ENCODE measurements at regions not wholly inside any gene's neighbourhood (a gene's known extent, or its start where the extent isn't known, plus 50 kb on each side); places are given as distances from the start of the nearest gene placed in this dataset.
"Not testable (repeated sequence)": the region's sequence is repeated elsewhere in the genome, so short reads cannot be mapped to it uniquely, and the experiment has no call there.

DNA sequence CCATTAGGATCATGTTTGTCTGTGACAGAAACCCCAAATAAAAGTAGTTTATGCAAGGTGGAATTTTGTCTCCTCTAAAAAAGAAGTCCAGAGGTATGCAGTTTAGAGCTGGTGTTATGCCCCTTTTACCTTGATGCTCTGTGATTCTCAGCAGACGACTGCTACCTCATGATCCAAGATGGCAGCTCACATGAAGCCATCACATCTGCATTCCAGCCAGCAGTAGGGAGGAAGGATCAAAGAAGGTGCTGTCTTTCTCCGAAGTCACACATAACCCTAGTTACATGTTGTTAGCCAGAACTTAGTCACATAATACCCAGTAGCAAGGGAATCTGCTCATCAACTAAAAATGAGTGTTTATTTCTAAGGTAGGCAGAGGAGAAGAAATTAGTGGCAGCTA lies 135.7 kb upstream of the HS3ST2 start:
- DNase-seq (ENCODE audit: low spot score): no peak

DNA sequence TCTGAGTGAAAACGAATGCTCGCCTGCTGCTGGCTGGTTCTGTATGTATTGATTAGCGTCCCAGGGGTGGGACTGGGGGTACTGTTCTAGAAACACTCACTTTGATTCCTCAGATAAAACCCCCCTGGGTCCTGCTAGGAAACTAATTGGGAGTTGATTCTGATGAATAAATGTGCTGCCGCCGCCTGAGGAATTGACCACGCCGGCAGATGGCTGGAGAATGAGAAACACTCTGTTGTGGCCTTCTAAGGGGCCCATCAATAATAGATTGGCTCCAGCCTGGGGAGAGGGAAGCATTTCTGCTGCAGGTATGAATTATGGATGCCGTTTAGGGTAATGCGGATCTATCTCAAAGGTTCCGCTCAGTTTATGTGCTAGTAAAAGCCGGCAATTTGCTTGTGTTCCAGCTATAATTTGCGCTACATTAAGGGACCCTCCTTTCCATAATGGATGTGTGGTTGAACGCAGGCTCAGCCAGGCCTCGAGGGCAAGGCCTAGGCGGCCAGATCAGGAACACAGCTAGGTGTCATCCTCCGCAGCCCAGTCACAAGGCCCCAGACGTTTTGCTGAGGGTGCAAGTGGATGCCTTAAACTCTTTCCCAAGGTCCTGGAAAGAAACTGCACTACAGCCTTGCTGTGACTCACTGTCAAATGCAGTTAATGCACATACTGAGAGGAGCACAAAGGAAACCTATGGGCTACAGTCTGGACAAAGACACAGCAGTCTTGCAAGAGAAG lies 132.2 kb upstream of the HS3ST2 start:
- no peak for DNase-seq (ENCODE audit: low spot score)

DNA sequence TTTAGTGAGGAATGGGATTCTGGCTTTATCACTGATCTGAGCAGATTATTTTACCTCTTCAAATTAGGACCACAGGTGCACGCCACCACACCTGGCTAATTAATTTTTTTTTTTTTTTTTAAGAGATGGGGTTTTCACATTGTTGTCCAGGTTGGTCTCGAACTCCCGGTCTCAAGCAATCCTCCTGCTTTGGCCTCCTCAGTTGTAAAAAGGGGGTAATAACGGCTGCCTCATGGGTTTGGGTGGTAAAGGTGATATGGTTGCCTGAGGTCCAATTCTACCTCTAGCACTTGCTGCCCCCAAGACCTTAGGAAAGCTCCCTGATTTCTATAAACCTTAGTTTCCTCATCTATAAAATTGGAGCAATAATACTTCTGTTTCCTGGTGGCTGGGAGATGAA lies 130.7 kb upstream of the HS3ST2 start:
- DNase-seq (ENCODE audit: low spot score): no peak

DNA sequence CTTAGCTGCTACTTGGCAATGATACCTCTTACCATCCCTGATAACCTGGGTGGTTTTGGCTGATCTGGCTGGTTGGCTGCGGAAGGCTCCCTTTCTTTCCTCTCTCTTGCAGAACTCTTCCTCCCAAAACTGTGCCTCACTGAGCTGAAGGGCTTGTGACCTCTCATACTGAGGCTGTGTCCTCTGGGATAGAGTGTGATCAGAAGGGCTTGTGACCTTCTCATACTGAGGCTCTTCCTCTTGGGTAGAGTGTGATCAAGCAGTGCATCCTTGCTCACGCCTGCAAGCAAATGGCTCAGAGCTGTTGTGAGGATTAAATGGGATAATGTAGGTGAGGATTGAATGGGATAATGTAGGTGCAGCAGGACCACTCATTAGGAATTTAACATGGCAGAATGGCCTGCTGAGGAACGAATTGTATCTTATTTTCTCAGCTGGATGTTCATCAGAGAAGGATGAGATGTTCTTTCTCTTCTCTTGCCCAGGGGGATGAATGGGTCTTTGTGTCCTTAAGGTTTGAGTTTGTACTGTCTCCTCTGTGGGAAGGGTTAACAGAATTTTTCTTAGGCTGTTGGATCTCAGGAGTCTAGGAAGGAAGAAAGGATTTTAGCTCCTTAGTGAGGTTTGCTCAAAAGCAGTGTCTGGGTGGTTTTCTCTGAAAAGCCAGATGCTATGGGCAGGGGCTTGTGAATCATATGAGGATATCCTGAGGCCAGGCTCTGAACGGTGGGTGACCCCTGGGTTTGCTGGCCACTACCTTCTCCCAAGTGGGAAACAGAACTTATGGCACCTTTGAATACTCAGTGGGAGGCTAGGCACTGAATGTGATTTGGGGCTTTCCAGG lies 130.0 kb upstream of the HS3ST2 start:
- DNase-seq (ENCODE audit: low spot score): no peak

DNA sequence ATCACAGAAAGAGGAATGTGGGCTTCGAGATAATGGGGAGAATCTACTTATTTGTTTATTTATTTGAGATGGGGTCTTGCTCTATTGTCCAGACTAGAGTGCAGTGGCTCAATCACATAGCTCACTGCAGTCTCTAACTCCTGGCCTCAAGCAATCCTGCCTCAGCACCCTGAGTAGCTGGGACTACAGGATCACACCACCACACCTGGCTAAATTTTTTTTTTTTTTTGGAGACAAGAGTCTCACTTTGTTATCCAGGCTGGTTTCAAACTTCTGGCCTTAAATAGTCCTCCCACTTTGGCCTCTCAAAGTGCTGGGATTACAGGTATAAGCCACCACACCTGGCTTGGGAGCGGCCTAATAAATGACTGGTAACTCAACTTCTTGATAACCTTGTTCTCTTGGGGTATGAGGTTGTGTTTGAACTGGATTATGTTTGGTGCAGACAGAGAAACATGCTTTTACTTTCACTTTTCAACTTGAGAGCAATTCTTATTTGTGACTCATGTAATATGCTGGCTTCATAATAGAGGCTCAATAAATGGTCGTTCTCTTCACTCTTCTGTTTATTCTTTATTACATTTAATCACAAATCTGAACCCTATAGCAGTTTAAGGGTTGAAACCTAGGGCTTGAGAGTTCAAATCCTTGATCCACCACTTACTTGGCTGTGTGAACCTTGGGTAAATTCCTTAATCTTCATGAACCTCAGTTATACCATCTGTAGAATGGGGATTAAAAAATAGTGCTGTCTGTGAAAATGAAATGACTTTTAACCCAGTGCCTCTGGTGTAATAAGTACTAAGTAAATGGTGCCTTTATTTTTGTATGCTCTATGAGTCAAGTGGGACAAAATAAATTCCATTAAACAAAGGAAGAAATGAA lies 129.1 kb upstream of the HS3ST2 start:
- peak; percentile 18 for DNase-seq (ENCODE audit: low spot score)

DNA sequence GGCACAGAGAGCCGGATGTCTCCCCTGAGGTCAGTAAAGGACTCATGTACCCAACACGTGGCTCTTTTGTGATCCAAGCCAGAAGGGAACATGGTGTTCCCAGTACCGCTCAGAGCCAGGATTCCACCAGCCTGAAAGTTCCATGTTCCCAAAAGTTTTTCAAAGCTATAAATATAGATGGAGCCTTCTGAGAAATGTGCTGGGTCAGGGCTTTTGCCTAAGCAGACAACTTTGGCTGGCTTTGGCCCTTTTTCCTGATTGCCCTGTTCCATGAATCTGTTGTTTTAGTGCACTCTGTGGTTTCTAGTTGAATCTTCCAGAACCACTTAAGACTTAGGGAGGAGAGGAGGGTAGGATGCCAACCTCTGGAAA lies 128.5 kb upstream of the HS3ST2 start:
- no peak for DNase-seq (ENCODE audit: low spot score)

DNA sequence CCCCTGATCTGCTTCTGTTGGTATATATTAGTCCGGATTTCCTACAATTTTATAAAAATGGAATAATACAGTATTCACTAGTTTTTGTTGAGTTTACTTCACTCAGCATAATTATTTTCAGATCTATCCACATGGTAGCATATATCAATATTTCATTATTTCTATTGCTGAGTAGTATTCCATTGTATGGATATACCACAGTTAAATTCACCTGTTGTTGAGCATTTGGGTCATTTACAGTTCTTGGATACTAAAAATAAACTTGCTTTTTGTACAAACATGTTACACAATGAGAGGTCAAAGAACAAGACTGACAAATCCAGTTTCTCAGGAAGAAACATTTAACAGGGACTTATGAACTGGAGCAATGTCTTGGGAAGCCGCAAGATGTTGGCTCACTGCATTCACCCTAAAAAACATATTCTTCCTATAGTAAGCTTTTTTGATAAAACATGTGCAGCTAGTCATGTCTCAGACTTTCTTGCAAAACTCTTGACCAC lies 126.9 kb upstream of the HS3ST2 start:
- DNase-seq (ENCODE audit: low spot score): no peak

DNA sequence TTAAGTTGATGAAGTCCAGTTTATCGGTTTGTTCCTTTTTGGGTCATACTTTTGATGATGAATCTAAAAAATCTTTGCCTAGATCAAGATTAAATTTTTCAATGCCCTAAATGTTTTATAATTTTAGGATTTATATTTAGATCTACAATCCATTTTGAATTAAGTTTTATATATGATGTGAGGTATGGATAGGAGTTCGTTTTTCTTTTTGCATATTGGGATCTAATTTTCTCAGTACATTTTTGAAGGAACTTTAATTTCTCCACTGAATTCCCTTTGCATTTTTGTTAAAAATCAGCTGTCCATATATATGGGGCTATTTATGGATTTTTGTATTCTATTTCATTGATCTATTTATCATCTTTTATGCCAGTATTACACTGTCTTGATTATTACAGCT lies 125.5 kb upstream of the HS3ST2 start:
- no peak for DNase-seq (ENCODE audit: low spot score)

DNA sequence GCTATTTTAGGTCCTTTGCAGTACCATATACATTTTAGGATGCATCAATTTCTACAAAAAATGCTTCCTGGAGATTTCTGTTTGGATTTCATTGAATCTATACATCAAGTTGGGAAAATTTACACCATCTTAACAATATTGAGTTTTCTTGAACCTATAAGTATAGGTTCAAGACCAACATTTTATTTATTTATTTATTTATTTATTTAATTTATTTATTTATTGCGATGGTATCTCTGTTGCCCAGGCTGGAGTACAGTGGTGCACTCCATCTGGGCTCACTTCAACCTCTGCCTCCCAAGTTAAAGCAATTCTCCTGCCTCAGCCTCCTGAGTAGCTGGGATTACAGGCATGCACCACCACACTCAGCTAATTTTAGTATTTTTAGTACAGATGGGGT lies 125.0 kb upstream of the HS3ST2 start:
- DNase-seq (ENCODE audit: low spot score): no peak

DNA sequence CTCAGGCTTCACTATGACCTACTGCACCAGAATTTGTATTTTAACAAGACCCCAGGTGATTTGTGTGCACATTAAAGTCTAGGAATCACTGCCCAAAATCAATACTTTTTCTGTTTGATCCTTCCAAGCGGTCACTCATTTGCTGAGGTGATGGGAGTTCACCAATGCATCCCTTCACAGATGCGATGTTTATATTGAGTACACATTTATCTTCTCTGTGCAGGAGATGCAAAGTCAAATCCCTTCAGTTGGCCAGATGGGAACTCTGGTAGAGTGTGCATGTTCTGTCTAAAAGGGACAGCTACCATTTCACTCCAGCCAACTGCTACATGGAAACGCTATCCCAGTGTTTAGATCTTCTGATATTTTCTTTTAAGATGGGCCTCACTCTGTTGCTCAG lies 122.6 kb upstream of the HS3ST2 start:
- no peak for DNase-seq (ENCODE audit: low spot score)

DNA sequence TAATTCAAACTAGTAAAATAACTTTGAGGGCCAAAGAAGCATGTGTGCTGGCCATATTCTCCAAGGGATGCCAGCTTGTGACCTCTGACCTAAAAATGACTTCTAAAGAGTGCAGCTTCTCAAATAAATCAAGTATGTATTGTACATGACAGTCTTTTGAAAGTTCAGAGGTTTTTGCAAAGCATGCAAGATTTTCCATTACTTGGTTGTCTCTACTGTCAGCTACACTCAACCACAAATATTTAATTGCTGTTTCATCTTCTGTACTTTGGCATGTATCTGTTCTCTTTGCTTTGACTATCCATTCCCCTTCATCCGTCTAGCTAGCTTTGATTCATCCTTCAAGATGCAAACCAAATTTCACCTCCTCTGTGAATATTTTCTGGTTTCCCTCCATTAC lies 121.9 kb upstream of the HS3ST2 start:
- DNase-seq (ENCODE audit: low spot score): no peak

DNA sequence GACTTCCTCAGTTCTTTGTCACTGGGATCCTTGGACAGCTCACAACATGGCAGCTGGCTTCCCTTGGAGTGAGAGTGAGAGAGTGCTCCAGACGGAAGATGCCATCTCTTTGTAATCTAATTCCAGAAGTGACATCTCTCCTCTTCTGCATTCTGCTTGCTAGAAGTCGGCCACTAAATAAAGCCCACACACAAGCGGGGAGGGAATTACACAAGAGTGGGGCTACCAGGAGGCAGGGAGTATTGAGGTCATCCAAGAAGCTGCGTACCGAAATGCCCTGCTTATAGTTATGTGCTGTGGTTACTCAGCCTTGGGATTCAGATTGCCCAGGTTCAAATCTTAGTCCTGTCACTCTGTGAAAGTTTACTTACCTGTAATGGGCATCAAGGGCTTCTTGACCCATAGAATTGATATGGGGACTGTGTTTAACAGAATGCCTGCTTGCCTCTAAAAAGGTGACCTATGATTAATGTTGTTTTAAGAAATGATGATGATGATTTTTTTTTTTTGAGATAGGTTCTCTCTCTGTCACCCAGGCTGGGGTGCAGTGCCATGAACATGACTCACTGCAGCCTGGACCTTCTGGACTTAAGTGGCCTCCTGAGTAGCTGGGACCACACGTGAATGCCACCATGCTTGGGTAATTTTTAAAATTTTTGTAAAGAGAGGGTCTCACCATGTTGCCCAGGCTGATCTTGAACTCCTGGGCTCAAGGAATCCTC lies 120.9 kb upstream of the HS3ST2 start:
- no peak for DNase-seq (ENCODE audit: low spot score)

DNA sequence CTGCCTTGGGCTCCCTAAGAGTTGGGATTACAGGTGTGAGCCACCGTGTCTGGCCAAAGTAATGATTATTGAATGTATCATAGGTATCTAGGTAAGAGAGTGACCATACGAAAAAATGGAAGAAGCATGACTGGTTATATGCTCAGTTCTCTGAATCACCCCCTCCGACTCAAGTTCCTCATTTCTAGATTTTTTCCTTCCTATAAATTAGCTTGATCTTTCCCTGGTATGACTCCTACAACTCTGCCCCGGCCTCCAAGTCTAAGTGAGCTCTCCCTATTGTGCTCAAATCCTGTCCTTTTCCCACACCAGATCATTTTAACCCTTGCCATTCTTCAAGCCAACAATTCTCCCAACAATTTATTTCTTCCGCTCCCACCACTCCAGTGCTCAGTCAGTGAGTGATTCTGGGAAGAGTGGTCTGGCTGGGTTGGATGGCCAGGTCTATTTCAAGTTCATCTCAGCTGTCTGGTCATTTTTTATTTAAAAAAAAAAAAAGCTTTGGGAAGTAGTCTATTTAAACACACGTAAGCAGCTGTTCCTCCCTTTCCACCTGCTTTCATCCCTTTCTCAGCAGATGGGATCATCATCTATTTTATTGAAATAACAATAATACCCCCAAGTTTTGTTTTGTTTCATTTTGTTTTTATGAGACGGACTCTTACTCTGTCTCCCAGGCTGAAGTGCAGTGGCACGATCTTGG lies 120.2 kb upstream of the HS3ST2 start:
- no peak for DNase-seq (ENCODE audit: low spot score)

DNA sequence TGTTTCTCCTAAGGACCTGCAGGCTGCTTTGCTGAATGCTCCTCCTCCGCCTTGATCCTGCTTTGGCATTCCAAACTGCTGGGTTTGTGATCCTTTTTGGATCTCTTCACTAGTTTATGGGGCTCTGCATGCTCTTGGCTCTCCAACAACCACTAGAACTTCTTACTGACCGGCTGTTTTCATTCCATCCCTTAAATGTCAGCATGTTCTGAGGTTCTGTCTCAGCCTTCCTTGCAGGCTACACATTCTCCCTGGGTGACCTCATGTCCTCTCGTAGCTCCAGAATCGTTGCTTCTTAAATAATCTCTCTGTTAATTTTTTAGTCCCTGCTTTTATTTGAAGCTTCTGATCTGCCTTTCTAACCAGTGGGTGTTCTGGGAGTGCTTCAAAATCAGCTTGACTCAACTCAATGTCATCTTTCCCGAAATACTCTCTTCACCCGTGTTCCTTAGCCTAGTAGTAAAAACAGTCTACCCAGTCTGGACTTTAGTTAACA lies 119.0 kb upstream of the HS3ST2 start:
- DNase-seq (ENCODE audit: low spot score): no peak

DNA sequence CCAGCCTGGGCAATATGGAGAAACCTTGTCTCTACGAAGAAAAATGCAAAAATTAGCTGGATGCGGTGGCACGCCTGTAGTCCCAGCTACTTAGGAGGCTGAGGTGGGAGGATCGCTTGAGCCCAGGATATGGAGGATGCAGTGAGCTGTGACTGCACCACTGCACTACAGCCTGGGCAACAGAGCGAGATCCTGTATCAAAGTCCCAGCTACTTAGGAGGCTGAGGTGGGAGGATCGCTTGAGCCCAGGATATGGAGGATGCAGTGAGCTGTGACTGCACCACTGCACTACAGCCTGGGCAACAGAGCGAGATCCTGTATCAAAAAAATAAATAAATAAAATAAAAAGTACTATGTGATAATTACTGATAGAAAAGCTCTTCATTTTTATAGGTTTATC lies 118.2 kb upstream of the HS3ST2 start:
- DNase-seq (ENCODE audit: low spot score): not testable (repeated sequence)

DNA sequence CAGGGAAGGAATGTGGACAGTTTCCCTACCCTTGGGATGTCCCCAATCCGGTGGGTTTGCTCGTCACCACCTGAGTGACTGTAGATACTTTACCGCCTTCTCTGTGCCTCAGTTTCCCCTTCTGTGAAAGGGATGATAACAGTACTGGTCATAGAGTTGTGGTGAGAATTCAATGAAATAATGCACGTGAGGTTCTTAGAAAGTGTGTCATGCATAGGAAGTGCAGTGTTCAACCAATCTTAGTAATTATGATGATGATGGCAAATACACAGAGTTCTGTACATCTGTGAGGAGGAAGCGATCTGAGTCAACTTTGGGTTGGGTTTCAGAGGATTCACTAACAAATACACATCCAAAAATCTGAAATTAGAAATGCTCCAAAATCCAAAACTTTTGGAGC lies 114.6 kb upstream of the HS3ST2 start:
- no peak for DNase-seq (ENCODE audit: low spot score)

DNA sequence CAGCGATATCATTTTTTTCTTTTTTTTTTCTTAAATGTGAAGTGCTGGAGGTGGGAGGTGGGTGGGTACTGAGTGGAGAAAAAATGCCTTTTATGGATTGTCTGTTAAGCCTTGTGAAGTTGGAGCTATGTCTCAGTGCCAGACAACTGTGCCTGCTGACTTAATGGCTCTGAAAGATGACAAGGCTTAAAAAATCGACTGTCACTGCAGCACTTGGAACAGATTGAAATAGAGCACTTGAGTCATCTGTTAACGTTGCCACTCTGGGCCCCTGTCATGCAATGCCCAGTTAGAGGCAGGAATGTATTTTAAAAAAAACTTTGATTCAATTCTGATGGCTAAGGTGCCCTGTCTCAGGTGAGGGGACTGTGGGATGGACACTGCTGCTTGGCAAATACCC lies 108.2 kb upstream of the HS3ST2 start:
- DNase-seq (ENCODE audit: low spot score): no peak

DNA sequence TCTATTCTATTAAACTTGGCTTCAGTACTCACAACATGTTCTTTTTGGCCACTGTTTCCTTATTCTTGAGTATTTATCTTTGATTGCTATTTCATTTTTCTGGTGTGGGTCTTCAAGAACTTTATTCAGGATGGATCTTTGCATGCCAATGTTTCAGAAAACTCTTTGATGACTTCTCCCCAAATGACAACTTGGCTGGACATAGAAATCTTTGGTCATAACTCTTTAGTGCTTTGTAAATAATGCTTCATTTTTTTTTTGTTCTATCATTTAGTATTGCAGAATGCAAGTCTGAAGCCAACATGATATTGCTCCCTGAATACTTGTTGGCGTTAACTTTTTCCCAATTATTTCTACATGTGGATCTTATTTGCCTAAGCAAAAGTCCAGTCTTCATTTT lies 103.6 kb upstream of the HS3ST2 start:
- no peak for DNase-seq (ENCODE audit: low spot score)

DNA sequence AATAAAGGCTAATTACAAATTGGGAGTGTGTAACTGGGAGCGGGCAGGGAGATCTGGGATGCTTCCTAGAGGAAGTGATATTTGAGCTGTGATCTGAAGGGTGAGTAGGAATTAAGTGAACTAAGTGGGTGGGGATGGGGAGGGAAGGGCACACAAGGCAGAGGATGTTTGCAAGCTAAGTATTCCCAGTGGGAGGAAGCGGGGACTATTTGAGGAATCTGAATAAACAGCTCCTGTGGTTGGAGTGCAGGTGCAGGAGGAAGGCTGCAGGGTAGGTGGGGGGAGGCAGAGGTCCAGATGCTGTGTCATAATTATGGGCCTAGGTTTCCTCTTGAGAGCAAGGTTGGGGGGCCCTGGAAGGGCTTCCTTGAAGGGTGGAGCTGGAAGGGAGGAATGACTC lies 102.1 kb upstream of the HS3ST2 start:
- DNase-seq (ENCODE audit: low spot score): no peak

DNA sequence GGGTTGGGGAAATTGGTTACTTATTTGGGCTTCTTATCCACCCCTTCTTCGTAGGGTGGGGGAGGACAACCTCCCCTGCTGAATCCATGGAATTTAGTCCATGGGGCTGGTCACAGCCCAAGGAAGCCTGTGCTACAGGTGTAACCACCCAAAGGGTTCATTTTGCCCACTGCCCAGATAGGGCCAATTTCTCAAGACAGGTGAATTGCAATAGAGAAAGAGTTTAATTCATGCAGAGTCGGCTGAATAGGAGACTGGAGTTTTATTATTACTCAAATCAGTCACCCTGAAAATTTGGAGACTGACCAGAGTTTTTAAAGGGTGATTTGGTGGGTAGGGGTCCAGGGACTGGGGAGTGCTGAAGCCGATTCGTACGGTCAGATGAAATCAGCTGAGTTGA lies 101.5 kb upstream of the HS3ST2 start:
- no peak for DNase-seq (ENCODE audit: low spot score)

DNA sequence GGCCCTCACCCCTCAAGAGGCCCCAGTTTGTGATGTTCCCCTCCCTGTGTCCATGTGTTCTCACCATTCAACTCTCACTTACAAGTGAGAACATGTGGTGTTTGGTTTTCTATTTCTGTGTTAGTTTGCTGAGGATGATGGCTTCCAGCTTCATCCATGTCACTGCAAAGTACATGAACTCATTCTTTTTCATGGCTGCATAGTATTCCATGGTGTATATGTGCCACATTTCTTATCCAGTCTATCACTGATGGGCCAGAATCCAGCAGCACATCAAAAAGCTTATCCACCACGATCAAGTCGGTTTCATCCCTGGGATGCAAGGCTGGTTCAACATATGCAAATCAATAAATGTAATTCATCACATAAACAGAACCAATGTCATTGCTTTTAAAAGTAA lies 95.4 kb upstream of the HS3ST2 start:
- DNase-seq (ENCODE audit: low spot score): not testable (repeated sequence)
